GM18502 (cell line): ENCODE measurements at regions not wholly inside any gene's neighbourhood (a gene's known extent, or its start where the extent isn't known, plus 50 kb on each side); places are given as distances from the start of the nearest gene placed in this dataset.

Experiments
- ATAC-seq: cut with Tn5 transposase; IDR thresholded peaks from one replicate; pipeline ENCODE4 v1.9.1; 2021; ENCODE audit warnings: mild to moderate bottlenecking; ENCODE audit not compliant: unreplicated experiment, poor library complexity

GRCh38 chr4:71235311-71236201 lies 103.3 kb upstream of the SLC4A4 start:
- ATAC-seq: no peak

GRCh38 chr4:71236226-71236625 lies 102.6 kb upstream of the SLC4A4 start:
- ATAC-seq: no peak

- no peak for ATAC-seq
These were observed 101.2 kb upstream of the SLC4A4 start for GRCh38 chr4:71237641-71238040.

GRCh38 chr4:71239365-71239764 lies 99.5 kb upstream of the SLC4A4 start:
- no peak for ATAC-seq

- no peak for ATAC-seq
These were observed 98.7 kb upstream of the SLC4A4 start for GRCh38 chr4:71240094-71240493.

- no peak for ATAC-seq
These were observed 97.1 kb upstream of the SLC4A4 start for GRCh38 chr4:71241501-71242288.

- no peak for ATAC-seq
These were observed 95.6 kb upstream of the SLC4A4 start for GRCh38 chr4:71243091-71243833.

- ATAC-seq: no peak
These were observed 91.1 kb upstream of the SLC4A4 start for GRCh38 chr4:71247706-71248105.

GRCh38 chr4:71251261-71251660 lies 87.6 kb upstream of the SLC4A4 start:
- ATAC-seq: no peak

GRCh38 chr4:71253545-71253944 lies 85.3 kb upstream of the SLC4A4 start:
- ATAC-seq: no peak

GRCh38 chr4:71254451-71255012 lies 84.3 kb upstream of the SLC4A4 start:
- no peak for ATAC-seq

- ATAC-seq: no peak
These were observed 82.8 kb upstream of the SLC4A4 start for GRCh38 chr4:71255976-71256375.

GRCh38 chr4:71257761-71258160 lies 81.1 kb upstream of the SLC4A4 start:
- no peak for ATAC-seq

GRCh38 chr4:71258323-71258722 lies 80.5 kb upstream of the SLC4A4 start:
- ATAC-seq: no peak

GRCh38 chr4:71259280-71259679 lies 79.5 kb upstream of the SLC4A4 start:
- ATAC-seq: no peak

- ATAC-seq: no peak
These were observed 78.9 kb upstream of the SLC4A4 start for GRCh38 chr4:71259911-71260331.

- ATAC-seq: no peak
These were observed 78.3 kb upstream of the SLC4A4 start for GRCh38 chr4:71260544-71260943.

- ATAC-seq: no peak
These were observed 77.8 kb upstream of the SLC4A4 start for GRCh38 chr4:71261001-71261400.

GRCh38 chr4:71261633-71262121 lies 77.1 kb upstream of the SLC4A4 start:
- ATAC-seq: no peak

GRCh38 chr4:71262161-71262560 lies 76.7 kb upstream of the SLC4A4 start:
- no peak for ATAC-seq
